OCI-LY3 (cell line): ENCODE measurements at regions not wholly inside any gene's neighbourhood (a gene's known extent, or its start where the extent isn't known, plus 50 kb on each side); places are given as distances from the start of the nearest gene placed in this dataset.

Source experiments
- H2AFZ ChIP-seq: fragments of 200-600, 300-600 bp; shearing (Covaris generic); 2 replicates; pipeline ENCODE4 v1.6.0; 2014; ENCODE audit warnings: antibody characterized with exemption, low read depth, low read length
- H3K27ac ChIP-seq: fragments of 200-600, 300-600 bp; sonication (generic); 2 replicates; pipeline ENCODE4 v1.5.1; 2014; ENCODE audit warnings: mild to moderate bottlenecking, low read length, moderate library complexity, mixed read lengths
- H3K27me3 ChIP-seq: fragments of 200-600, 300-600 bp; sonication (generic); 2 replicates; pipeline ENCODE4 v1.6.1; 2014; ENCODE audit warnings: low read depth, low read length, mixed read lengths
- H3K36me3 ChIP-seq: fragments of 200-600, 300-600 bp; sonication (generic); replicated peaks from 2 replicates; pipeline ENCODE3; 2014; ENCODE audit warnings: low read depth, low read length, mixed read lengths
- H3K4me1 ChIP-seq: fragments of 300-600, 200-600 bp; sonication (generic); 2 replicates; pipeline ENCODE4 v1.6.1; 2014; ENCODE audit warnings: low read length, mixed read lengths
- H3K4me2 ChIP-seq: fragments of 200-600, 300-600 bp; sonication (generic); 2 replicates; pipeline ENCODE4 v1.6.1; 2014; ENCODE audit warnings: low read length, mixed read lengths
- H3K4me3 ChIP-seq: fragments of 300-600, 200-600 bp; sonication (generic); 2 replicates; pipeline ENCODE4 v1.5.1; 2014; ENCODE audit warnings: antibody characterized with exemption, mild to moderate bottlenecking, low read length, moderate library complexity
- H3K79me2 ChIP-seq: fragments of 300-600, 200-600 bp; shearing (Covaris generic); 2 replicates; pipeline ENCODE4 v1.6.1; 2014; ENCODE audit warnings: mild to moderate bottlenecking, low read length, mixed read lengths
- H3K9ac ChIP-seq: fragments of 300-600, 200-600 bp; shearing (Covaris generic); 2 replicates; pipeline ENCODE4 v1.6.0; 2014; ENCODE audit warnings: mild to moderate bottlenecking, low read length, moderate library complexity
- H3K9me3 ChIP-seq: fragments of 200-600, 300-600 bp; shearing (Covaris generic); 2 replicates; pipeline ENCODE4 v1.6.1; 2014; ENCODE audit warnings: low read length, mixed read lengths; ENCODE audit not compliant: insufficient read depth
- H4K20me1 ChIP-seq: fragments of 200-600, 300-600 bp; sonication (generic); 2 replicates; pipeline ENCODE4 v1.6.1; 2016; ENCODE audit warnings: low read length, mixed read lengths; ENCODE audit not compliant: insufficient read depth
- EZH2phosphoT487 ChIP-seq: fragments of 200-600 bp; shearing (Covaris generic); IDR thresholded peaks from 2 replicates; pipeline ENCODE4 v1.6.1; 2018; ENCODE audit warnings: antibody characterized with exemption, mixed run types, low read depth
- TF ChIP-seq, protein P1 (sequence below): fragments of 200-600, 300-600 bp; sonication (generic); IDR thresholded peaks from 2 replicates; pipeline ENCODE4 v1.5.1; 2014; ENCODE audit warnings: antibody characterized with exemption, low read length, low read depth

DNA sequence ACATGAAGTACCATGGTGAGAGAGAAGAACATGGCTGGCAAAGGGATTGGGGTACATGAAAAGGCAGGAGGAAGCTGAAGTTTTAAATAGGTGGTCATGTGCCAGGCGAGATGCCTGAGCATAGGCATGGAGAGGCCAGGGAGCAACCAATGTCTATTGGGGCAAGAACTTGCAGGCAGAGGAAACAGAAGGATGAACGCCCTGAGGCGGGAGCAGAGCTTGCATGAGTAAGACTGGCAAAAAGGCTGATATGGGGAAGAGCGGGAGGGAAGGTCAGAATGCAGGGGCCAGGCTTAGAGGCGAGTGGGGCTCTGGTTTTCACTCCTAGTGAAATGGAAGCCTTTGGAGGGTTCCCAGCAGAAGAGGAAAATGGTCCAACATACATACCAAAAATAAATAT, 52.5 kb upstream of the VSTM5 start:
- H4K20me1 ChIP-seq = no peaks in the 10 kb centered on the region
- no peak overlapping the region for H3K4me2 ChIP-seq
- H3K4me3 ChIP-seq = no peak overlapping the region
- H3K9ac ChIP-seq = no peak overlapping the region
- H3K36me3 ChIP-seq = no peaks in the 10 kb centered on the region
- no peak overlapping the region for H2AFZ ChIP-seq
- H3K79me2 ChIP-seq = no peaks in the 10 kb centered on the region
- no peaks in the 10 kb centered on the region for H3K4me1 ChIP-seq
- TF ChIP-seq, protein P1, sequence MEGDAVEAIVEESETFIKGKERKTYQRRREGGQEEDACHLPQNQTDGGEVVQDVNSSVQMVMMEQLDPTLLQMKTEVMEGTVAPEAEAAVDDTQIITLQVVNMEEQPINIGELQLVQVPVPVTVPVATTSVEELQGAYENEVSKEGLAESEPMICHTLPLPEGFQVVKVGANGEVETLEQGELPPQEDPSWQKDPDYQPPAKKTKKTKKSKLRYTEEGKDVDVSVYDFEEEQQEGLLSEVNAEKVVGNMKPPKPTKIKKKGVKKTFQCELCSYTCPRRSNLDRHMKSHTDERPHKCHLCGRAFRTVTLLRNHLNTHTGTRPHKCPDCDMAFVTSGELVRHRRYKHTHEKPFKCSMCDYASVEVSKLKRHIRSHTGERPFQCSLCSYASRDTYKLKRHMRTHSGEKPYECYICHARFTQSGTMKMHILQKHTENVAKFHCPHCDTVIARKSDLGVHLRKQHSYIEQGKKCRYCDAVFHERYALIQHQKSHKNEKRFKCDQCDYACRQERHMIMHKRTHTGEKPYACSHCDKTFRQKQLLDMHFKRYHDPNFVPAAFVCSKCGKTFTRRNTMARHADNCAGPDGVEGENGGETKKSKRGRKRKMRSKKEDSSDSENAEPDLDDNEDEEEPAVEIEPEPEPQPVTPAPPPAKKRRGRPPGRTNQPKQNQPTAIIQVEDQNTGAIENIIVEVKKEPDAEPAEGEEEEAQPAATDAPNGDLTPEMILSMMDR = no peak
- no peak for TF ChIP-seq EZH2phosphoT487
- H3K27ac ChIP-seq = no peak overlapping the region
- no peaks in the 10 kb centered on the region for H3K9me3 ChIP-seq
- H3K27me3 ChIP-seq = no peaks in the 10 kb centered on the region

DNA sequence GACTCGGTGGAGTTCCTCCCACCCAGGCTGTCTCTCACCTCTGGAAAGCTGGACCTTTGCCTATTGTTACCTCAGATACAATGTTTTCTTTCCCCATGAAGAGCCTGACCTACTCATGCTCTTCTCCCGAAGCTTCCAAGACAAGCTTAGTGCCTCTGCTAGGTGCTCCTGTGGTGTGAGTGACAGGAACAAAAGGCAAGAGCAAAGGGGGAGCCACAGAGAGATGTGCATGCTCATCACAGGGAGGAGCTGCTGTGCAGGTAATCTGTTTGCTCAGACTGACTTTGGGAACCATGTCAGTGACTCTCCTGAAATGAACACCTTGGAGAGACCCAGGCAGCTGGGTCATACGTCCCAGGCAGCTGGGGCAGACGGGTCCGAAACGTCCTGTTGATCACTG, 53.6 kb upstream of the VSTM5 start:
- Histone ChIP-seq H3K79me2 (no peaks in the 10 kb centered on the region), H3K27me3 (no peaks in the 10 kb centered on the region), H3K9me3 (no peaks in the 10 kb centered on the region), H3K9ac (no peak overlapping the region), H3K36me3 (no peaks in the 10 kb centered on the region), H3K4me1 (no peaks in the 10 kb centered on the region), H4K20me1 (no peaks in the 10 kb centered on the region), H3K27ac (no peak overlapping the region), H3K4me3 (no peak overlapping the region), H2AFZ (no peak overlapping the region), H3K4me2 (no peak overlapping the region)
- TF ChIP-seq EZH2phosphoT487 = no peak
- TF ChIP-seq, protein P1 = peak; percentile 27; the same call in 1 of the 2 replicates

DNA sequence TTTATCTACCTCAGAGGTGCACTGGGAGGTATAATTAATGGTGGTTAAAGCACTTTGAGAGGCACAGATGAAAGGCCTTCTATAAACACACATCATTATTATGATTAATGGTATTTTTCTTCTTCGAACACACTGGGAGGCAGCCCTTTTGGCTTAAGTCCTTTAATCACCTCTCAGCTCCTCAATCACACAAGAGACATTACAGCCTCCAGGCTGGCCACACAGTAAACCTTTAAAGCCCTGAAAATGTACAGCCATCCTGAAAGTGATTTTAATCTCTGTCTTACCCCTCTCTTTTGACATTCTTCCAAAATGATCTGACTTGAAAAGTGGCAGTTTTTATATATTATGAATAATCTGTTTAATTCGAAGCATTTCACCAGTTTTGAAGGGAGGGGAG, 54.3 kb upstream of the VSTM5 start:
- H3K36me3 ChIP-seq = no peaks in the 10 kb centered on the region
- no peaks in the 10 kb centered on the region for H3K9me3 ChIP-seq
- no peak overlapping the region for H3K4me2 ChIP-seq
- H3K79me2 ChIP-seq = no peaks in the 10 kb centered on the region
- no peak overlapping the region for H3K27ac ChIP-seq
- H2AFZ ChIP-seq = no peak overlapping the region
- no peaks in the 10 kb centered on the region for H4K20me1 ChIP-seq
- no peak overlapping the region for H3K4me3 ChIP-seq
- H3K4me1 ChIP-seq = no peaks in the 10 kb centered on the region
- no peaks in the 10 kb centered on the region for H3K27me3 ChIP-seq
- TF ChIP-seq, protein P1 = no peak
- TF ChIP-seq EZH2phosphoT487 = no peak
- H3K9ac ChIP-seq = no peak overlapping the region

DNA sequence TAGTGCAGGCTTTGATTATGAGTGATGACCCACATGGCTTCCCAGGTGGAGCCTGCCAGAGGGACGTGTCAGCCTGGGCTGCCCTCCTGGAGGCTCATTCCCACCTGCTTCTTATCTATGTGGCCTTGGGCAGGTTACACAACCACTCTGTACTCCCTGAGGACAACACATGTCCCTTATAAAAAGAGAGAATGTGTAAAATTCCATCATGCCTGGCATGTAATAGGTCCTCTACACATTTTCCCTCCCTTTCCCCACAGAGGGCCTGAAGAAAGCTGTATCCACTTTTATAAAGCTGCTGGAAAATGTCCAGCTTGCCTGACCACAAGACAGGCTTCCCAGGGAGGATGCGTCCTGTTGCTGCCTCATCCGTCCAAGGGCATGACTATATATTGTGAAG, 55.0 kb upstream of the VSTM5 start:
- Histone ChIP-seq H3K4me3 (no peak overlapping the region), H3K79me2 (no peaks in the 10 kb centered on the region), H2AFZ (no peak overlapping the region), H4K20me1 (no peaks in the 10 kb centered on the region), H3K9ac (no peak overlapping the region), H3K9me3 (no peaks in the 10 kb centered on the region), H3K4me2 (no peak overlapping the region), H3K36me3 (no peaks in the 10 kb centered on the region), H3K4me1 (no peaks in the 10 kb centered on the region), H3K27me3 (no peaks in the 10 kb centered on the region), H3K27ac (no peak overlapping the region)
- no peak for TF ChIP-seq EZH2phosphoT487
- TF ChIP-seq, protein P1 = no peak
